ENCODE measurements at regions not wholly inside any gene's neighbourhood (a gene's known extent, or its start where the extent isn't known, plus 50 kb on each side); places are given as distances from the start of the nearest gene placed in this dataset.

GRCh38 chr6:166019214-166019613 is 148.4 kb downstream of the TBXT start:
- TF ChIP-seq ZNF558 (tag by site-specific recombination; IDR thresholded peaks at IDR 0.05) (no peak), CTCF (tag by site-specific recombination; IDR thresholded peaks at IDR 0.05) (no peak), ZBTB10 (tag by site-specific recombination; IDR thresholded peaks at IDR 0.05) (no peak), REST (tag by site-specific recombination; IDR thresholded peaks at IDR 0.05) (no peak), ZBTB11 (tag by site-specific recombination; conservative IDR thresholded peaks at IDR 0.05; ENCODE audit: low read depth) (no peak), ZNF175 (tag by site-specific recombination; IDR thresholded peaks at IDR 0.05) (no peak), WT1 (tag by site-specific recombination; IDR thresholded peaks at IDR 0.05) (no peak), ZBTB26 (tag by site-specific recombination; optimal IDR thresholded peaks at IDR 0.05) (no peak)

All from HEK293 (cell line).